ENCODE measurements at regions not wholly inside any gene's neighbourhood (a gene's known extent, or its start where the extent isn't known, plus 50 kb on each side); places are given as distances from the start of the nearest gene placed in this dataset.

GRCh38 chr5:106510321-106510720, 1160.4 kb downstream of the EFNA5 start:
- no peak for DNase-seq (ENCODE audit: low spot score in 2 of 2)
- intact Hi-C loops (cut with DNase I) = no loop called here
- Histone ChIP-seq H3K27me3 (no peaks in the 10 kb centered on the region), H3K4me1 (no peaks in the 10 kb centered on the region), H3K27ac (no peak overlapping the region), H3K4me3 (no peak overlapping the region), H3K9me3 (no peaks in the 10 kb centered on the region), H3K36me3 (no peaks in the 10 kb centered on the region)
- TF ChIP-seq CTCF (IDR thresholded peaks at IDR 0.05) = no peak

GRCh38 chr5:106508894-106509293, 1161.8 kb downstream of the EFNA5 start:
- no peak for TF ChIP-seq CTCF (IDR thresholded peaks at IDR 0.05)
- no peak for DNase-seq (ENCODE audit: low spot score in 2 of 2)
- no peaks in the 10 kb centered on the region for H3K36me3 ChIP-seq
- H3K4me3 ChIP-seq = no peak overlapping the region
- H3K27ac ChIP-seq = no peak overlapping the region
- no peaks in the 10 kb centered on the region for H3K27me3 ChIP-seq
- no peaks in the 10 kb centered on the region for H3K4me1 ChIP-seq
- H3K9me3 ChIP-seq = no peaks in the 10 kb centered on the region
- intact Hi-C loops (cut with DNase I) = no loop called here

- H3K4me3 ChIP-seq = no peak overlapping the region
- H3K4me1 ChIP-seq = no peaks in the 10 kb centered on the region
- no peaks in the 10 kb centered on the region for H3K9me3 ChIP-seq
- no peak overlapping the region for H3K27ac ChIP-seq
- no peaks in the 10 kb centered on the region for H3K36me3 ChIP-seq
- no peak for TF ChIP-seq CTCF (IDR thresholded peaks at IDR 0.05)
- H3K27me3 ChIP-seq = no peaks in the 10 kb centered on the region
- intact Hi-C loops (cut with DNase I) = no loop called here
- DNase-seq (ENCODE audit: low spot score in 2 of 2) = no peak
Measured at GRCh38 chr5:106493910-106494309, 1176.8 kb downstream of the EFNA5 start.

GRCh38 chr5:106489004-106489403, 1181.7 kb downstream of the EFNA5 start:
- intact Hi-C loops (cut with DNase I) = no loop called here
- no peak overlapping the region for H3K4me3 ChIP-seq
- TF ChIP-seq CTCF (IDR thresholded peaks at IDR 0.05) = no peak
- H3K4me1 ChIP-seq = no peaks in the 10 kb centered on the region
- no peaks in the 10 kb centered on the region for H3K9me3 ChIP-seq
- no peak overlapping the region for H3K27ac ChIP-seq
- no peaks in the 10 kb centered on the region for H3K36me3 ChIP-seq
- no peak for DNase-seq (ENCODE audit: low spot score in 2 of 2)
- no peaks in the 10 kb centered on the region for H3K27me3 ChIP-seq

GRCh38 chr5:106488407-106488806, 1182.3 kb downstream of the EFNA5 start:
- no peak for TF ChIP-seq CTCF (IDR thresholded peaks at IDR 0.05)
- intact Hi-C loops (cut with DNase I) = no loop called here
- DNase-seq (ENCODE audit: low spot score in 2 of 2) = no peak
- Histone ChIP-seq H3K4me1 (no peaks in the 10 kb centered on the region), H3K27ac (no peak overlapping the region), H3K36me3 (no peaks in the 10 kb centered on the region), H3K4me3 (no peak overlapping the region), H3K9me3 (no peaks in the 10 kb centered on the region), H3K27me3 (no peaks in the 10 kb centered on the region)

GRCh38 chr5:106481374-106481773, 1189.4 kb downstream of the EFNA5 start:
- Histone ChIP-seq H3K27ac (no peak overlapping the region), H3K36me3 (no peaks in the 10 kb centered on the region), H3K9me3 (no peaks in the 10 kb centered on the region), H3K27me3 (no peaks in the 10 kb centered on the region), H3K4me1 (no peaks in the 10 kb centered on the region), H3K4me3 (no peak overlapping the region)
- intact Hi-C loops (cut with DNase I) = no loop called here
- DNase-seq (ENCODE audit: low spot score in 2 of 2) = no peak
- TF ChIP-seq CTCF (IDR thresholded peaks at IDR 0.05) = no peak

Measured in ascending aorta (tissue), 2 donors.